ENCODE measurements at regions not wholly inside any gene's neighbourhood (a gene's known extent, or its start where the extent isn't known, plus 50 kb on each side); places are given as distances from the start of the nearest gene placed in this dataset.
"Not testable (repeated sequence)": the region's sequence is repeated elsewhere in the genome, so short reads cannot be mapped to it uniquely, and the experiment has no call there.

DNA sequence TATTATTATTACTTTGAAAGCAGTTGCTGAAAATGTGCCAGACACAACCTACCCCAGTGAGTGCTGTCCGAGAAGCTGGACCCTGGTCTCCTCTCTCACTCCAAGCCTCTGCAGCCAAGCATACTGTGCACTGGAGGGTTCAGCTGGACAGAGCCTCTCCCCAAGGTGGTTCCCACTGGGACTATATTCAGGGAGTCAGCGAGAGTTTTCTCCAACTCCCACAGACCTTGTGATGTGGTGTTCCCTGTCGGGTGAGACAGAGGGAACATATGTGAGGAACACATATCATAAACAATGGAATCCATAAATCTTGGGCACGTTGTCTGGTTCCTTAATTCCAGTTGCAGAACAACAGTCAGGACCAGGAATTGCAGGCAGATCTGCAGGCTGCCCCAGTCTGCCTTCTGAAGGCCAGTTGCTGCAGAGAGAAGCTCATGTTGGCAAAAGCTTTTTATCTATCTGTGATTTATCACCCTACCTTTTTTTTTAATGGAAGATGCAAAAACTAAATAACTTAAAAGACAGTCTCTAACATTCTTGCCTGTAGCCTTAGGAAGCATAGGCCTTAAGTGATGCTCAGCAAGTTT is 619.8 kb upstream of the TBX3 start:
- no peak for DNase-seq

DNA sequence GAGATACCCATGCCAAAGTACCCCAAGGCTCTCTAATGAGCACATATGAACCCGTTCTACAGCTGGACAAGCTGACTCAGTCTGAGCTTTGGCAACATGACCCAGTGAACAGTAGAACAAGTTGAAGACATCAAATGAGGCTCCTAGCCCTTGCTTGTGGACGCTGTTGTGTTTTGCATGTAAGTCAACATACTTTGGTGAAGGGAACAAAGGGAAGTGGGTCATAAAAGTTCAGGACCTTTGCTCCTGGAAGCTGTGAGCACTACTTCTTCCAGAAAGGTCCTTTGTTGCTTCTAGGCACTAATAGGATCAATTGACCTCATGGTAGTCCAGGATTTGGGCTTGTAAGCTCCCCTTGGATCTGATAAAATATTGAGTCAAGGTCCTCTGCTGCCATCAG is 613.5 kb upstream of the TBX3 start:
- no peak for DNase-seq

DNA sequence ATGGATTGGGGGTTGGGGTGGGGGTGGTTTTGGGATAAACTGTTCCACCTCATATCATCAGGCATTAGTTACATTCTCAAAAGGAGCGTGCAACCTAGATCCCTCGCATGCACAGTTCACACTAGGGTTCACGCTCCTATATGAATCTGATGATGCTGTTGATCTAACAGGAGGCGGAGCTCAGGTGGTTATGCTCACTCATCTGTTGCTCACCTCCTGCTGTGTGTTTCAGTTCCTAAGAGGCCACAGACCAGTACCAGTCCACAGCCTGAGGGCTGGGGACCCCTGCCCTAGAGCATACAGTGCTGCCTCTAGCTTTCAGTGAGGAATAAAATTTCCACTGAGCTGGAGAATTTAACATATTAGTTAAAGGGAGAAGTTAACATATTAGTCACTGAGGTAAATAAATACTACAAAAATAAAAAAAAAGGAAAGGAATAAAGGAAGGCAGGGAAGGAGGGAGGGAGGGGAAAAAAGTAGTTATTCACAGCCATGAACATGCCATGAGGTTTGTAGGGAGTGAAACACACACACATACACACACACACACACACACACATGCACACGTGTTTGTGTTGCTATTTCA is 612.7 kb upstream of the TBX3 start:
- no peak for DNase-seq

DNA sequence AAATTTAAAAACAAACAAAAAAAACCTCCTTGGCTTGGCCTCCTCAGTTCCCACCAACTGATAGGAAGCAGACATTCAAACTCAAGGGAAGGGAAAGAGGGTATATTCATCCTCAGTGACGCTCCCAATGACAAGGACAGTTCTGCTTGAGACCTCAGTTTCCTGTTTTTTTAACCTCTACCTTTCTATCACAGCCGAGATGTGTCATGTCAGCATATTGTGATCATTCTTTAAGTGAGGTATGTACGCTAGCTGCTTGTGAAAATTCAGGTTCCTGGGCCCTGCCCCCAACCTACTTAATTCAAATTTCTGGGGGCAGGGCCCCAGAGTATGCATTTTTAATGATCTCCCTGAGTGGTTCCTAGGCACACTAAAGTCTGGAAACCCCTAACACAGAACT is 611.9 kb upstream of the TBX3 start:
- no peak for DNase-seq

DNA sequence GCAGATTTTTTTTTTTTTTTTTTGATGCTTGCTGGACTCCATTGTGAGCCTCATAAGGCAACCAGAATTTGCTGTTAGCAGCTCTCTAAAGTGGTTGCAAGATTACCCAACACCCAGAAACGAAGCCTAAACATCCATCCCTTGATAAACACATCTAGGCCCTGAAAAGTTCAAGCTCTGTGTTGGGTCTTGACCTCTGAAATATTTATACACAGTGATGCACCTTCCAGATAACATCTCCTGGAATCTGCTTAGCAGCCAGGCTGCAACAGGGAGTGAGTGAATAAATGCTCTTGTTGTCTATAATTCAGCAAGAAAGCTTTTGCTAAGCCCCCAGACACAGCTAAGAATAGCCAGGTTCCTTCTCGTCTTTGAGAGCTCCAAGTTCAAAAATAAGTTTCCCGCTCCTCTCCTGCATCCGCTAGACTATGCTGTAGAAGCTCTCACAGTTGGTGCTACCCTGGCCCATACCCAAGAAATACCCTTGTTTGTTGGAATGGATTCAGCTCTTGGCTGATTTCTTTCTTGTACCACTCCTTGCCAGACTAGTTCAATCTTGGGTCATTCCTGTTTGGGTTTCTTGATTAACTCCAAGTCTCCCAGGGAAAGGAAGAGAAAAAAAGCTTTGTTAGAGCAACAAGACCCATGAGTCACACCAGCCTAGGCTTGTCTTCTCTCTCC is 610.6 kb upstream of the TBX3 start:
- DNase-seq = no peak

DNA sequence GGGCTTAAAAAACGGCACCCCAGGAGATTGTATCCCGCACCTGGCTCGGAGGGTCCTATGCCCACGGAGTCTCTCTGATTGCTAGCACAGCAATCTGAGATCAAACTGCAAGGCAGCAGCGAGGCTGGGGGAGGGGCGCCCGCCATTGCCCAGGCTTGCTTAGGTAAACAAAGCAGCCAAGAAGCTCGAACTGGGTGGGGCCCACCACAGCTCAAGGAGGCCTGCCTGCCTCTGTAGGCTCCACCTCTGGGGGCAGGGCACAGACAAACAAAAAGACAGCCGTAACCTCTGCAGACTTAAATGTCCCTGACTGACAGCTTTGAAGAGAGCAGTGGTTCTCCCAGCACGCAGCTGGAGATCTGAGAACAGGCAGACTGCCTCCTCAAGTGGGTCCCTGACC is 601.5 kb upstream of the TBX3 start:
- not testable (repeated sequence) for DNase-seq

DNA sequence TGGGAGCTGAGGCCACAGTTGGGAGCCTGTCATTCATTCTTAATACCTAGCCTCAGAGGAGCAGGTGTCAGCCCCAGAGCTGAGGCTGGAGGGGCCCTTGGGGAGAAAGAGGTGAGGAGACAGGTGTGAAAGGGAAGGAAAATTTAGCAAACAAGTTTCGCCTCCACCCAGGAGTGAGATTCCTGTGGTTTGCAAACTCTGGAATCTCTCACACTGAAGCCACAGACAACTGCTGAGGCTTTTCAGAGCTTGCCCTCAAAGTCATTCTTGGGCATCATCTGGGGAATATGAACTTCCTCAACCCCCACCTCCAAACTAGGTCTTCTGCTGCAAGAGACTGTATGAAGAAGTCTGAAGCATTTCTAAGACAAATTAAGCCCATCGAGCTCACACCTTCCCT is 589.5 kb upstream of the TBX3 start:
- DNase-seq = no peak

DNA sequence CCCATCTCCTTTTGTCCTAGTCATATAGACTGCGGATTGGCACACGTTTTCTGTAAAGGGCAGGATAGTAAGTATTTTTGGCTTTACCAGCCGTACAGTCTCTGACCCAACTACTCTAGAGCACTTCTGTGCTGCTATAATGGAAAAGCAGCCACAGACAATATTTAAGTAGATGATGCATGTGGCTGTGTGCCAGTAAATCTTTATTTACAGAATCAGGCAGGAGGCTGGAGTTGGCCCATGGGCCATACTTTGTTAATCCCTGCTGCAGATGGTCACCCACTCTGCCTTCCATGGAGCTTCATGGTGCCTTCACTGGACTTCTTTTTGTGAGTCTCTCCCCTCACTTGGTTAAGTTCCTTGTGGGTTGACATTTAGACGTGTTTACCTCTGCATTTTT is 584.5 kb upstream of the TBX3 start:
- DNase-seq = no peak

DNA sequence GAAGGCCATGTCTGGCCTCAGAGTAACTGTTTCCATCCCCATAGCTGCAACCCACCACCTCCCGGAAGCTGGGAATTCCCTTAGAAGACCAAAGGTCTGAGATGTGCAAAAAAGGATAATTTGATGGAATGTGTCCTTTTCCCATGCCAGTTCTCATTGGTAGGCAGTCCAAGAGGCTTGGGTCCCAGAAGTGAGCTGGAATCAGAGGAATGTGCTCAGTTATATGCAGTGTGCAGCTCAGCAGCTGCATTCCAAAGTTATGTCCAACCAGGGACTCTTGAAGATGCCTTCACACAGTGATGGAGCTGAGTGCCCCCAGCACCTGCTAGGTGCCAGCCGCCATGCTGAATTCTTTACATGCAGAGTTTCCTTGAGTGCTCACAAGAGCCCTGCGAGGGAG is 583.9 kb upstream of the TBX3 start:
- DNase-seq = no peak

DNA sequence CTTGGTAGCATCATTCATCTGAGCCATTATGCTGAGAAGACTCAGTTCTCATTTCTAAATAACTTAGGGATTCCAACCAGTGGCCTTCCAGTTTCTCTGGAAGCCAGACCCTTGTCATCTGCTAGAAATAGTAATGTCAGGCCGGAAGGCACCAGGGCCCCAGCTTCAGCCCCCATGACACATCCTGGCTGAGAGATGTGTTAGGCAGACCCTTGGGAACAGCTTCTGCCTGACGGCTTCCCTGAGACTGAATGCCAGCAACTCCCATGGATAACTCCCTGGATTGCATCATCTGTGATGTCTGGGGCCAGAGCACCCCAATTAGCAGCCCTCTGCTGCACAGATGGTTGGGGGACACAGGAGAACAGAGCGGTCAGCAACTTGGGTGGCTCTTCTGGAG is 583.5 kb upstream of the TBX3 start:
- DNase-seq = no peak

DNA sequence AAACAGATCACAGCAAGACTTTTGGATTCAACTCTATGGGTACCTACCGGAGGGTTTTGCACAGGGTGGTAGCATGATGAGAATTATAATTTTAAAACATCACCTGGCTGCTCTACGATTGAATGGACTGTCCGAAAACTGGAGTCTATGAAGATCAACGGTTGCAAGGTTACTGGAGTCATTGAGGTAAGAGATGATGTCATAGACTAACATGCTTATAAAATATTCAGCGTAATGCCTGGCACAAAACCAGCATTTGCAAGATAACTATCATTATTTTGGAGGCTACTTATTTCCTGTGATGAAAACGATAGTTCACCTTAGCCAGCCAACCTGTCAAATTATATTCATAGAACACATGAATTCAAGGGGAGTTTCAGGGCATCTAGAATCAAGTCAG is 580.6 kb upstream of the TBX3 start:
- DNase-seq = no peak

DNA sequence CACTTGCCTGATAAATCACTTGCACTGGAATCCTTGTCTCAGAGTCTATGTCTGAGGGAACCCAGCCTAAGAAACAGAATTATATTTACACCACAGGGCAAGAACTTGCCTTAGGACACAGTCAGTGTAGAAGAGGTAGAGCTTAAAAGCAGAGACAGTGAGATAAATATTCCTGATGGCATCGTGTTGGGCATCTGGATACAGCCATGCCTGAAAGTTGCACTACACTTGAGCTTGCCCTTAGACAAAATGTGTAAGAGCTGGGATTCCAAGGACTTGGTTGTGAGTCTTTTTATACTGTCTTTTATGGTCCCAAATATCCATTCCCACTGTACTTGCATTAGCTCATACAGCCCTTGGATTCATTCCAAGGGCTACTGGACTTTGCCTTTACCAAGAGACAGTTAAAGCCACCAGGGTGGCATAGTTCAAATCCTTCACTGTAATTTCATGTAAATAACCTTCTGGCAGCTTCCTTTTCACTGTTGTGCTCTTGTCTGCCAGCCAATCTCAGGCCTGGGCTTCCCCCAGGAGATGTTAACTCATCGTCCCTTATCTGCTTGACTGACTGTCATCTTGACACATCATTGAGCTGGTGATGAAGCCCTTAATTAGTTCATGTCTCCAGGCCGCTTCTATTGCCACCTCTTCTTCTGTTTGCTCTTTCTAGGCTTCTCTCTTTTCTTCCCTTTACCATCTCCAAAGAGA is 577.9 kb upstream of the TBX3 start:
- DNase-seq = no peak

DNA sequence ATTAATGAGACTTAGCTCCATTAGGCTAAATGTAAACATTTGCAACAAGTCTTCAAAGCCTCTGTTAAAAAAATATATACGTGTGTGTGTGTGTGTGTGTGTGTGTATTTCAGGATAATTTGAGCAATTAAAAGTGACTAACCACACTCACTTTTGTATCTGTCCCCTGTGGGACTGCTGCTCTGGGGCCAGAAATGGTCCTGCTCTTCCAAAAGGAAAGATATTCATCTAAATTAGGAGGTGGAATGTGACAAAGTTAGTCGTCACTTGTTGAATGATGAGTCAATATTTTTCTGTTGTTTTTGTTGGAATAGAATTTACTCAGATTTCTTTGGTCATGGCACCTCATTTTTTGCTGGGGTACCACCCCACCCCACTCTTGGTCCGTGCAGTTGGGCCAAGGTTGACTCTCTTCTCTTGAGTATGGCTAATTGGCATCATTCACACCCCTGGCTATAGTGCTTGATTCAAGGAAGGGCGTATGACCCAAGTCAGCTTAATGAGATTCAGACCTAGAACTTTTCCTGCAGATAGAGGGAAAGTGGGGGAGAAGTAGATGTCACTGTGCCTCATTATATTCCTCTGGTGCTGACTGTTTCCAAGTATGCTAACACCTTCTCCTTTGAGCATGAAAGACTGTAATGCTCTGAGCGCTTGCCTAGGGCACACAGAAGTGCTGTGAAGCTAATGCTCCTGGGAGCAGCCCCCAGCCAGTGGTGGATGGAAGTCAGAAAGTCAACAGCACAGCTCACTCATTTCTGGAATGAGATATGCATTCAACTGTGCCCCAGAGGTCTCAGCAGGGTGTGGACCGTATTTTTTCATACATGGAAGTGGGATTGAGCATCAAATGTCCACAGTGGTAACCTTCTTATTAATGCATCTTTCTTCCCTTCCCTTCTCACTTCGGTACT is 577.0 kb upstream of the TBX3 start:
- no peak for DNase-seq

DNA sequence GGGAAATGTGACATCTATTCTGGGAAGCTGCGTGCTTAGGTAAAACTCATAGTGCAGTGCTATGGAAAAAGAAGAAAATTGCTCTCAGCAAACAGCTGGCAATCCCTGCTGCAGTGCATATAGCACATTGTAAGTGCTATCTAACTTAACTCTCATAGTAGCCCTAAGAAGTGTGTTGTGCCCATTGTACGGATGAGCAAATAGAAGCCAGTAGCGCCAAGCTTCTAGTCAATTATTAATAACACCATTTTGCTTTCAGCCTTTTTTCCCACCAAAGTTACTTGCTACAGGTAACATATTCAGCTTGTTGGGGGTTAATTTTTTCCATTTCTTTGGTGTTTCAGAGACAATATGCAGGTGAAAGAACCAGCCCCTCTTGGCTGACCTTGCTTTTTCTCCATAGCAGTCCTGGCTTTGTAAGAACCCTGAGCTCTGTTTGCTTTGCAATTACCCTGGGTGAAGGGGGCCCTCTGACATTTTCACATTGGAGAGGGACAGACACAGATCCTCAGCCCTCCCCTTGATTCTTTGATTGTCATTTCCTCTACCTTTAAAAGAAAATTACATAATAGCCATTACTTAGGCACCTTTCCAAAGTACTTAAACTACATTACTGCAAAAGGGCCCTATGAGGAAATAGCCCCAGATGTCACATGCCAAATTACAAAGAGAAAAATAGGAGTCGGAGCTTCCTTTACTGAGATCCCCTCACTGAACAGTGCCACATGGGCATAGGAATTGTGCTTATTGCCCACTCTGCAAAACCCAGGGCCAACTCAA is 576.2 kb upstream of the TBX3 start:
- no peak for DNase-seq

DNA sequence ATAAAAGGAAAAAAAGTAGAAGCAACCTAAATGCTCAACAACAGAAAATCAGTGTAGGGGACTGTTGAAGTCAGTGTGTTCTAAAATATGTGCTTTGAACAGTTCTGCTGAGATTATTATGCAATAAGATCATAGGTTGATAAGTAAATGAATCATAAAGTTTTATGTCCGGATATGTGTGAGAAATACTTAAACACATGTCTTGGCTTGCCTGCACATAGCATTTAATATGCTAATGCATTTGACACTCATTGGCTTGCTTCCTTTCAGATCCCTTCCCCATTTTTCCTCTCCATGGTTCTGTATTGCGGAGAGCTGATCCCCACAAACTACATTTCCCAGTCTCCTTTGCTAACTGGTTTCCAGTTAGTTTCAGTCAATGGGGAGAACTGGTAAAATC is 573.8 kb upstream of the TBX3 start:
- no peak for DNase-seq

DNA sequence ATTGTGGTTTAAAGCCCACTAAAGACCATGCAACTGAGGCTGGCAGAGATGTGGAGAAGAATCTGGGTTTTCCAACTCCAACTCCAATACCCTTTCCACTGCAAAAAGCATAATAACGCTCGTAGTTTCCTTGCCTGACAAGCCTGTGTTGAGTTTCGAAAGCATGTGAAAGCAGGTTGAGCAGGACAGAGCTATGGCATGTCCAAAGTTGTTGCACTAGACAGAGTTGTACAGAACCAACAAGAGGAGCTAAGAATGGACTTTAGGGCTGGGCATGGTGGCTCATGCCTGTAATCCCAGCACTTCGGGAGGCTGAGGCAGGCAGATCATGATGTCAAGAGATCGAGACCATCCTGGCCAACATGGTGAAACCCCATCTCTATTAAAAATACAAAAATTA is 572.0 kb upstream of the TBX3 start:
- DNase-seq = no peak

DNA sequence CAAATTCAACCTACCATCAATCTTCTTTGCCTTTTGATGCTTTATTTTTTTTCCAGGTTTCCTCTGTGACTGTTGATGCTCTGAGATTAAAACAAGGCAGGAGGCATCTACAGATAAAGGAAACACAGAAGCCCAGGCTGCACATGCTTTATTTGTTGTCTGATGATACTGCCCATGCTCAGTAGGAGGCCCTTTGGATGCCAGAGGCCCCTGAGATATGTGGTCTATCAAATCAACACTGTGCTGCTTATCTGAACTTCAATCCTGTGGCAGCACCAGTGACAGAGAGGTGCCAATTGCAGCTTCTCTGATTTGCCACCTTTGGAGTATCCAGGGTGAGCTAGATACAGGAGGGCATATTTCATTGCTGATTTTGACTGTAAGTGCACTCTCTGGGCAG is 571.3 kb upstream of the TBX3 start:
- no peak for DNase-seq

DNA sequence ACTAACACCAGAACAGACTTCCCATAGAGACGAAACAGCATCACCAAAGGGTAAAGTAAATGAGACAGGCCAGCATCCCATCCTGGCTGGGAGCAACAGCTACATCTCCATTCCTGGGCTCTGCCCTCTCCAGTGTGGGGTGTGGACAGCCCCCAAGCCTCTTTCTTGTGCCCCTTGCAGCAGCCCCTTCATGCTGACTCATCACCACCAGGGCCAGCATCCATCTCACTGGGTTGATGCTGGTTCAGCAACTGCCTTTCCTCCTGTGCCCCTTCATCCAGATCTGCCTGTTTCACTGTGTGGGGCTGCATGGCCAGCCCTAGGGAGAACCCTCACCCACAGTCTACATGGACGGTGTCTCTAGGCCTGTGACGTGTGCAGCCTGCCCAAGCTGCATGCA is 569.1 kb upstream of the TBX3 start:
- no peak for DNase-seq

DNA sequence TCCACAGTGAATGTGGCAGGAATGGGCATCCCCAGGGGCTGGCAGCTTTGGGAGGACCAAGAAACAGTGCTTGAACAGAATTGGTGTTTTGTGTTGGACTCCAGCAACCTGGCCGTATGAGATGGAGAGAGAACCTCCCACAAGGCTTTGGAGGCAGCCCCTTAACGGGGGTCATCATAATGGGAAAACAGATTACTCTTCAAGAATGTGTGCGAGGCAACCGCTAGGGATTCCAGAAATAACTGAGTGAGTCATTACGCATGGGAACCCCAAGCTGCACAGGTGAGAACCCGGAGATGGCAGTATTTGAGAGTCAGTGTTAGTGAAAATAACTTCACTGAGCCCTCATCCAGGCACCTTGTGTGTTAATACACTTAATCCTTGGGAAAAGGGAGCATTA is 567.8 kb upstream of the TBX3 start:
- DNase-seq = no peak

DNA sequence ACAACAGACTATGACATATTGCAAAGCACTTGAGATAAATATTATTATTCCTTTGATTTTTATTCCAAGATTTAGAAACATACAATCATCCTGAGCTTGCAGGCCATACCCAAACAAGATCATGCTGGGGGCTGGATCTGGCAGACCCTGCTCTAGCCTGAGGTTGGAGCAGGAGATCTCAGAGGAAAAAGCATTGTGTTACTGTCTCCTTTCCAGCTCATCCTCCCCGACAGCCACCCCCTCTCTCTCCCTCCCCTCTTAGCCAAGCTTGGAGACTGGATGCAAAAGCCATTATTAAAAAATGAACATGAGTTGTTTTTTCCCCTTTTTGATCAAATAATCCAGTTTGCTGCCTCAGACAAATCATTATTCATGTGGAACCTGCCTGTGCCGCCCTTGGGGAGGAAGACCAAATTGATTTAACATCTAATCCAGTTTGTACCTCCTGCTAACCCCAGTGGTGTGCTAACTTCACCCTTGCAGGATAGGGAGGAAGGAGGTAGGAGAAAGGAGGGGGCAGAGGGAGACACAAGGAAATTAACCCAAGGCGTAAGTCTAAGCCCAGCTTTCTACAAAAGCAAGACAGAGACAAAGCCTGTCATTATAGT is 565.8 kb upstream of the TBX3 start:
- DNase-seq = no peak

DNA sequence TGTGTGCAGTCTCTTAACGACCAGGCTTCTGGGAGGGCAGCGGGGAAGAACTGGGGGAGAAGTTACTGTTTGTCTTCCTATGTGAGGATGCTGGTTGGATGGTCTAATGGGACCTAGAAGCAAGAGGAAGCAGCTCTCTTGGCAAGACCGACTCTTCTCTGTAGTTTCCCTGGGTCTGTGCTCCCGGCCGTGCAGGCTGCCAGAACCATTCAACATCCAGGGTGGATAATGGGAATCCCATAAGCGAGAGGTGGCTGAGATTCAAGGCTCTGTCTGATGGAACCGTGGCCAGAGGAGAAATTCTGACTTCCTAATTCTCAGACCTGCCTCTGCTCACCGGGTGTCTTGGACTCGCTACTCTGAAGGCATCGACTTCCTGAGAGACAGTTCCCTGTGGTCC is 561.0 kb upstream of the TBX3 start:
- no peak for DNase-seq
